NCI-H748 (cell line): ENCODE measurements at regions not wholly inside any gene's neighbourhood (a gene's known extent, or its start where the extent isn't known, plus 50 kb on each side); places are given as distances from the start of the nearest gene placed in this dataset.

Source experiments
- DNase-seq: peaks from one replicate; lab custom pipeline; 2025; ENCODE audit not compliant: unreplicated experiment; lab: John Stamatoyannopoulos, UW

DNA sequence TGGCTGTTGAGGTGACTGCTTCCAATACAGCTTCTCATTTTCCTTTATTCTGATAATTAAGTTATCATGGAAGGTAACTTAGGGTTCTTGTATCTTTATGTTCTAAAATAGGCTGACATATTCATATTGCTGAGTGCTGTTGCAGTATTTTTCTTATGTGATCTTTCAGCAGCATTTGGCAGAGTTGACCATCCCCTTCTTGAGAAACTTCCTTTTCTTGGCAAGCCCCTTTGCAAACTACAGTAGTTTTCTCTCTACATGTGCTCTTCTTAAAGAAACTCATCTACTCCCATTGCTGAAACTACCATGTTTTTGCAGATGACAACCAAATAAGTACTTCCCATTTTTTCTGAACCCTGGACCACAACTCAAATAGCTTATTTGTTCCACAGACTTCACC is 476.5 kb upstream of the TRIB2 start:
- no peak for DNase-seq

DNA sequence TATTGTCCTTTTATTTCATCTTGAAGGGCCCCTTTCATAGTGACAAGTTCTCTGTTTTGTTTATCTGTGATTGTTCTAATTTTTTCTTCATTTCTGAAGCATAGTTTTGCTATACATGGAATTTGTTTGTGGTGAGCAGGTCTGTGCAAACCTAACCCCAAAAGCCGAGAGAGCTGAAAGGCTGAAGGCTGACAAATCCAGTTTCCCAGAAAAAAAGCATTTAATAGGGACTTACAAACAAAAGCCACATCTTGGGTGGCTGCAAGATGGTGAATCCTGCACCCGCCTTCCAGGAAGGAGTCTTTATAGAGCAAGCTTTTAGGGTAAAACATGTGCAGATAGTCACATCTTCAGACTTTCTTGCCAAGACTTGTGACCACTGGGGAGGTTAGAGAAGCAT is 473.4 kb upstream of the TRIB2 start:
- no peak for DNase-seq

DNA sequence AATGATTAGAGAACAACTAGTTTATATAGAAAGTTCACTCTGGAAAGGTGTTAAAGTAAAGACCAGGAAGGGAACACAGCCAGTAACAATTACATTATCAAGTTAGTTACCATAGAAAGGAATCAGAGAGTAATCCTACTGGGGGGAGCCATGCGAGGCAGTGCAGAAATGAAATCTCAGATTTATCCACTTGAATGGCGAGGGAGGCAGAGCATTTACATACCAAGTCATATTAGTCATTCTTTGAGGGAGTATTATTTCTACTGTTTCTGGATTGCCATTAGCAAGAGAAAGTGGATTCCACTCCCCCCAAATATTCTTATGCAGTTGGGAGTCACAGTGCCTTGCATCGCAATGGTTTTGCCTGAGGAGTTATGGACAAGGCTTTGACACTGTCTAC is 472.7 kb upstream of the TRIB2 start:
- no peak for DNase-seq

DNA sequence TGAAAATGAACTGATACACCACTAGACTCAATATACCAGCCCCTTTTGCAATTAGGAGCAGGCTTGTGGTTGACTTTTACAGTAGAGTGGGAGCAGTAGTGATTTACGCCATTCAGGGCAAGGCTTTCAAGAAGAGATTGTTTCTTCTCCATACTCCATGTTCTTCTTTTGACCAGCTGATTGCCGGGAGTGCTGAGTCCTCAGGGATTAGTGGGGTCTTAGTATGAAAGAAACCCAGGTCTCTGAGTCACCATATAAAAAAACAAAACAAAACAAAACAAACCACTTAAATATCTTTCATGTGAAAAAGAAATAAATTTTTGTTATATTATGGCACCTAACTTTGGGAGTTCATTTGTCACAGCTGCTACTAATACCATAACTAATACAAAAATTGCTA is 465.6 kb upstream of the TRIB2 start:
- no peak for DNase-seq

DNA sequence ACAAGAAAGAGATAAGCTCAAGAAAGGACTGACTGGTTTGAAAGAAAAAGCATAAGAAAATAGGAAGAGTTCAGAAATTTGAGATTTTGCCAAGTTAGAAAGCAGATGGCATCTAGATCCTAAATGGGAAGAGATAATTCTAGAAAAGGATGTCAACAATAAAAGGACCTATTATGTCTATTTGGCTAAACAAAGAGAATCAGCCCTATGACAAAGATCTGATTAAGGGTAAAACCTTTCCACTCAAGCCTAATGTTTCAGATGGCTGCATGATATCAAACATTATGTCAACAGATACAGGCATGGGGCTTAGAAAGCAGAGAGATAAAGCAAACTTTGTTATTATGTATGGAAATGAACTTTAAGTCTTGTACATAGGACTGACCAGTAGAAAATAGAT is 465.0 kb upstream of the TRIB2 start:
- DNase-seq = peak; percentile 32

DNA sequence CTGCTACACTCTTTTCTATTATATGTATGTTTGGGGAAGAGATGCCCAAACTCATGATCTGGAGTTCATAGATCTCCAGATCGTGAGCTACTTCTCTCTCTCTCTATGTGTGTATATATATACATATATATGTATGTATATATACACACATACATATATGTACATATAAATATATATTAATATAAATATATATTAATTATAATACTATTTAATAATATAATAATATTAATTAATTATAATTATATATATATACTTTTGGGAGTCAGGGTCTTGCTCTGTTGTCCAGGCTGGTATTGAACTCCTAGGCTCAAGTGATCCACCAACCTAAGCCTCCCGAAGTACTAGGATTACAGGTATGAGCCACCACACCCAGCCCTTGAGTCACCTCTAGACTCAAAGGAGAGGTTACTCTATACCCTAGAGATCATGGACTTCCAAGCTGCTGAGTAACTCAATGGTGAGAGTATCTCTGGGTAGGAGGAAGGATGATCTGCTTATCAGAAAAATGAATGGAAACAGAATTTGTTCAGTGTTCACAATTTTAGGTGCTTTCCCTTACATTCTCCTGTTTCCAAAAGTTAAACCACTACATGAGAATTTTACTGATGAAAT is 463.5 kb upstream of the TRIB2 start:
- DNase-seq = no peak

DNA sequence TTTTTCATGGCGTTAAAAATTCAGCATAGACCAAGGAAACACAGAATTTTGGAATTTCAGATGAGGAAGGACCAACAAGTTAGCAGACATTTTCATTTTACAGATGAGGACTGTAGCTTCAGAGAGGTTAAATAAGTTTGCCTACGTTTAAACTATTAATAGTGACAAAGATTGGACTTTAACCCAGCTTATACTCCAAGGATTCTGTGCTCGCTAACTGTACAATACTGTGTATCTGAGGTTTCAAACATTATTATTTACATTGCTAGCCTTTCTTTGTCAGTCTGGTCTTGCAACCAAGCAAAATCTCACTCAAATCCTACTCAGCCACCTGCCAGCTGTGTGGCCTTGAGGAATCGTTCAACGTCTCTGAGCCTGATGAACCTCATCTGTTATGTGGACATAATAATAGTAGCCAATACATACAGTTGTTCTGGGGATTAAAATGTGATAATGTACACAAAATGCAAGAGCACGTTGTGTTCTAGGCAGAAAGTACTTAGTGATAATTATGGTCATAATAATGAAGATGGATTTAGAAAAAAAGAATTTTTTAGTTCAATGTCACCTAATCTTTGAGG is 462.4 kb upstream of the TRIB2 start:
- no peak for DNase-seq

DNA sequence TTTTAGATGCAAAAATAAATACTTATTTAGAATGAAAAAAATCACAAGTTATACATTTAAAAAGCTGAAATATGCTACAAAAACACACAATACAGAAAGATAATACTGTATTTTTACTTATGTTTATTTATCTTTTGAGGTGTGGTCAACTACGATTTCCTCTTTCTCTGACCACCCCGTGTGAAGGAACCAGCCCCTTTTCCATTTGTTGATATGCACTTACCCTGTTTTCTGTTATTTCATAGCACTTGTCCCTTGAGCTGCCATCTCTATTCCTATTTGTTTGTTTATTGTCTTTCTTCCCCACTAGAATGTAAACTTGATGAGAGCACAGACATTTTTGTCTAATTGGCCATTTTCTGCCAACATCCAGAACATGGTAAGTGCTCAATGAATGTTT is 460.5 kb upstream of the TRIB2 start:
- no peak for DNase-seq

DNA sequence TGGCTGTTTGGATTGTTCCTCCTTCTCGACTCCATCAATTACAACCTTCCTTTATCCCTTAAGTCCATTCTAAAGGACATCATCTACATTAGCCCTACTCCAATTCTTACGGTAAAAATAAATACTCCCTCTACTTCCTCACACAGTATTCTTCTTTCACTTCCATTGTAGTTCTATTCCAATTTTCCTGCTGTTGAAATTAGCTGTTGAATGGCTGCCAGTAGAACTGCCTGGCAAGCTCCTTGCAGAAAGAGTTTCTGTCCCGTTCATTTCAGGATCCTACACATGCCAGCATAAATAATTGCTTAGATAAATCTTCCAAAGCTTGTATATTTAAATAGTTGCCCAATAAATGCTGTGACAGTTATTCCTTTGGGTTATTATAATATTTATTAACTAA is 459.3 kb upstream of the TRIB2 start:
- no peak for DNase-seq

DNA sequence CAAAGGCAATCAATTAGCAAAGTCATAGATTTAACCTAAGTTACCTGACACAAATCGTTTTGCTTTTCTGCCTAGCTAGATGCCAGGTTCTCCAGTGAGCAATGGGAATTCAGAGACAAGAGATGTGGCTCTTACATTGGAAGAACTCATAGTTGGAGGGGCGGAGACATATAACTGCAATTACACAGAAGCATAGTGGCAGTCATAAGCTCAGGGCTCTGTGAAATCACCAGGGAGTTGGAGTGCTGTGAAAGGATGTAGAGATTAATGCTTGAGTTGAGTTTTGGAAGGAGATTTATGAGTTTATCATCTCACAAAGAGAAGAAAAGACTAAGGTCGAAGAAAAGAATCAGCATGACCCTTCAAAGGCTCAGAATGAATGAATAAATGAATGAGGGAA is 457.2 kb upstream of the TRIB2 start:
- no peak for DNase-seq

DNA sequence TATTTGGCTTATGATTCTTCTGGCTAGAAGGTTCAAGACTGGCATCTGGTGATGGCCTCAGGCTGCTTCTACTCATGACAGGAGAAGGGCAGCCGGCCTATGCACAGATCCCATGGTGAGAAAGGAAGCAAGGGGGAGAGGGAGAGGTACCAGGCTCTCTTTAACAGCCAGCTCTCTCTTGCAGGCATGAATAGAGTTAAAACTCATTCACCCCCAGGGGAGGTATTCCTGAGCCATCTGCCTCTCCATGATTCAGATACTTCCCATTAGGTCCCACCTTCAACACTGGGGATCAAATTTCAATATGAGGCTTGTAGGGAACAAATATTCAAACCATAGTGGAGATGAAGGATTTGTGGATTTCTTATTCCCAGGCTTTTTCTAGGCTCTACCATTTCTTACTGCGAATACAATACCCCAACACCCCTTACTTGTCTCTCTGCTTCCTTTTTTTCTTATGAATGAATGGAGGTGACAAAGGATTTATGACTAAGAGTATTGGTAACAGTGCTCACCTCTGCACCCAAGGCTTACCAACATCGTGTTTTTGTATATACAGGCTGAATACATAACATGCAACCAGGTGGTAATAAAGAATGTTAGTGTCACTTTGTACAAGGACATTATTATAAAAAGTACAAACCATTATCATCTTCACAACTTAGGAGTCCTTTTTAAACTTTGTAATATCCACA is 454.6 kb upstream of the TRIB2 start:
- DNase-seq = peak; percentile 74

DNA sequence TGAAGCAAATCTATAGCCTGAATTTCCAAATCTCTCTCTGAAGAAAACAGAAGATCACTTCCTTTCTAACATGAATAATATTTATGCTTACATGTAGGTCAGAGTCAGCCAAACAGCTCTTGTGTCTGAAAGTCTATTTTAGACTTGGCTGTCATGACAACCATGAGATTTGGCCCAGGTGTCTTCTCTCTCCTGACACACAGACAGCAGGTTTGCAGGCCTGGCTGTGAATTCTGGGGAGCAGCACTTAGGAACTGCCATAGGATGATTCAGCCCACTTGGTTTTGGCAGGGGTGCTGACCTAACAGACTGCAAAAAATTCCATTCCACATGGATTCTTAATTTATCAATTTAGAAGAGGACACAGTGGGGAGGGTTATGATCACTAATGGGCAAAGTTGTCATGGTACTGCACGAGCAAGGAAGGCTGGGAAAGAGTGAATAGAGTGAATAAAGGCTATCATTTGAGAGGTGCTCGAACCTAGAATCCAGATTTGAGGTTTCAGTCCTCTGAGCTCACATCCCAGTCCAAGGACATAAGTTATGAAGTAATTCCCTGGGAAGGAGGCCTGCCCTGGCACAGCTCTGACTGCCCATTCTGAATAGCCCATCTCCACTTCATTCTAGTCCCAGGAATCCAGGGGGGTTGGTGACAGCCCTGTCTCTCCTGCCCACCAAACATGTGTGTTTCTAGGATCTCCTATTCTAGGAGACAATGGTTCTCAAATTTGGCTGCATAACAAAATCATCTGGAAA is 453.9 kb upstream of the TRIB2 start:
- peak; percentile 43 for DNase-seq

DNA sequence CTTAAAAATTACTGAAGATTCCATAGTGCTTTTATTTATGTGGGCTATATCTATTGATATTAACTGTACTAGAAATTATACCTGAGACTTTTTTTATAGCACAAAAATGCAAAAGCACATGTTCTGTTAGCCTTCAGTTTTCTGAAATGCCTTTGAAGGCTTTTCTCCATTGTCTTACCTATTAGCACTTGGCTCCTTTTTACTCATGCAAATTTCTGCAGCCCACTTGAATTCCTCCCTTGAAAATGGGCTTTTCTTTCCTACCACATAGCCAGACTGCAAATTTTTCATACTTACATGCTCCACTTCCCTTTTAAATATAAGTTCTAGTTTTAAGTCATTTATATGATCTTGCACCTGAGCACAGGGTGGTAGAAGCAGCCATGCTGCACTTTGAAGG is 453.0 kb upstream of the TRIB2 start:
- DNase-seq = no peak

DNA sequence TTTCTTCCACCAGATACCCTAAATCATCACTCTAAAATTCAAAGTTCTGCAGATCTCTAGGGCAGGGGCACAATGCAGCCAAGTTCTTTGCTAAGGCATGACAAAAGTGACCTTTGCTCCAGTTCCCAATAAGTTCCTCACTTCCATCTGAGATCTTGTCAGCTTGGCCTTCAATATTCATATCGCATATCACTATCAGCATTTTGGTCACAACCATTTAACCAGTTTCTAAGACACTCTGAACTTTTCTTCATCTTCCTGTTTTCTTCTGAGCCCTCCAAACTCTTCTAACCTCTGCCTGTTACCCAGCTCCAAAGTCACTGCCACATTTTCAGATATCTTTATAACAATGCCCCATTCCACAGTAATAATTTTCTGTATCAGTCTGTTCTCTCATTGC is 452.6 kb upstream of the TRIB2 start:
- DNase-seq = no peak

DNA sequence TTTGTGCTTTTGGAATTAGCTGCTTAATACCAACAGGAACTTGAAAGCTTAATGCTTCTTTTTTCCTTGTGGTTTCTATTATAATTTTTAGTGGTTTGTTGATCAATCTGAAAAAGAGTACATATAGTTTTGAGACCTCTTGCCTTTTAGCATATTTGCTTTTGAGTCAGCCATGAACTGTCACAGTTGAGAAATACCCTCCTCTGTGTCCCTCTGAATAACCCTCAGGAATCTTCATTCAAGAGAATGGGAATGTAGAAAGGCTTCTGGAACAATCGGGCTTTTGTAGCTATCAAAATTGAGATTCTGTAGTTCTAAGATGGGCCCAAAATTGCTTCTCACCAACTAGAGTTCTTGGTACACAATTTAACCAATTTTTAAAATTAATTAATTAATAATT is 451.1 kb upstream of the TRIB2 start:
- no peak for DNase-seq

DNA sequence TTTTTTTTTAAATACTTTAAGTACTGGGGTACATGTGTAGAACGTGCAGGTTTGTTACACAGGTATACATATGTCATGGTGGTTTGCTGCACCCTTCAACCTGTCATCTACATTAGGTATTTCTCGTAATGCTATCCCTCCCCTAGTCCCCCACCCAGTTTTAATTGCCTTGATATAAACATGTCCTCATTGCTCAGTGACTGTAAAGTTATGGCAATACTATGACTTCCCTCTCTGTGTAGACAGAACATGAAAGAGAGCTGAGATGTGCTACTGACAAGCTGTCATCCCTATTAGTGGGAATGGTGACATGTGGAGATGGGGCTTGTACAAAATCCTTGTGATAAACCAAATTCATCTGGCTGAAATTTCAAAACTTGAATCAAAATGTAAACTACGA is 449.7 kb upstream of the TRIB2 start:
- no peak for DNase-seq

DNA sequence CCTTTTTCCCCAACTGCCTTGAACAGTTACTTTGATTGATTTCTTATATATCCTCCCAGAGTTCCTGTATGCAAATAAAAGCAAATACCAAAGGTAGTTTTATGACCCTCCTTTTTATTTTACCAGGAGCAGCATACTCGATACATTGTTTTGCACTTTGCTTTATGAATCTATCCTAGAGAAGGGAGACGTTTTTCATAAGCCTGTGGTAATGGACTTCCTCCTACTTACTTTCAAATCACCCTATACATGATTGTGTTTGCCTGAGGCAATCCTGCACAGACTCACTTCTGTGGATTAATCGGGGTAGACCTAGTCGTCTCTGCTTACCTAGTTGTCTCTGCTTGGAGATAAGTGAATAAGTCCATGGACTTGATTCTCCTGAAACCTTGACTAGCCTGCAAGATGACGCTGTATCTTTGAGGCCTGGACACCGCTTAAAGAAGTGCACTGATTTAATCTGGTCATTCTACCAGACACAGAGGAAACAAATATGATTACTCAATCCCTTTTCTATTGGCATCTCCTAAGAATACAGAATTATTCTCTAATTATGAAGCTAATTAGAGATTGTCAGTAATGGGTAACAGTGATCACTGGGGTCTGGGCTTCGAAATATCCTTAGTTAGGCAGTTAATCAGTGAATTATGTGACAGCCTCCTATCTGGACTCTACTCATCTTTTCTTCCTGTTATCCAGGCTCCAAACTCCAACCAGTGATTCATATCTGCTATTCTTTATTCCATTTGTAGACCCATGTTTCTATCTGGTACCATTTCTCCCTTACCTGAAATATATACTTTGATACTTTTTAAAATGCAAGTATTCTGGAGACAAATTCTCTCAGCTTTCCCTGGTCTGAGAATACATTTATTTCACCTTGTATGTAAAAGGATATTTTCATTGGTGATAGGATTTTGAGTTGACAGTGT is 447.4 kb upstream of the TRIB2 start:
- DNase-seq = no peak

DNA sequence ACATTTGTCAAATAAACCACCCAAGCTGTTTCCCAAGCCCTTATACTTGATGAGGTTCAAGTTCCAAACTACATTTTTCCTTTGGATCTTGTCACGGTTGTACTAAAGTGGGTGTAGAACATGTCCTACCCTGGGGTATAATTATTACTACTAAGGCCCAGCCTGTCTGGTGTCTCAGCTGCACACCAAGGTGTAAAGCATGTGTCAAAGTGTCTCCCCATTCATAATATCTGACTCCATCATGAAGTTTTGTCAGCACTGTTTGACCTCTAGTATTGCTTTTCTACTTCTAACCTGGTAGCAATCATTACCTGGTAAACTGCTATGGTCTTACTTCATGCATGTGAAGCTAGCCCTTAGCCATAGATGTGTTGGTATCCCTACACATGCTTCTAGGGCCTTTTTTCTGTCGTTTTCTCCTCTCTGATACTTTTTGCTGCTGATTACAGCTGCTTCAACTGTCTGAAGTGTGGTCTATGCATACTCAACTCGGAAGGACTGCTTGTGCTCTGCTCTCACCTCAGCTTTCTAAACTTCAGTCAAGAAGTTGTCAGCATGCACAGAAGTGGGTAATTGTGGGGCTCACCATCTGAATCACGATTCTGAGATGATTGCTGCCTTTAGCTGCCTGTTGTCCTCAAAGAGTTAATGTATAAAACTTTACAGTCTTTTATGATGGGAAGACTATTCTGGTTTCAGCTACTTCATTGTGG is 445.7 kb upstream of the TRIB2 start:
- no peak for DNase-seq

DNA sequence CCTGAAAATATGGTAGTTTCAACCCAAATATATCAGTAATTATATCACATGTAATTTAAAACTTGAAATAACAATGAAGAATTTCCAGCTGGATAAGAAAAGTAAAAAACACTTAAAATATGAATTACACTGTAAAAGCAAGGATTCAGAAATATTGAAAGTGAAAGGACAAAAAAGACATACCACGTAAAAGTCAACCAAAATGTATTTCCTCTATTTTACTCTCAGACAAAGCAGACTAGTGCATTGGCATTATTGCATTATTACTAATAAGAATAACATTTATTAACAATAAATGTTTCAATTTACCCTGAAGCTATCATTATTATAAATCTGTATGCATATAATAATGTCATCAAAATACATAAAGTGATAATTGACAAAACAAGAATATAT is 445.1 kb upstream of the TRIB2 start:
- DNase-seq = no peak

DNA sequence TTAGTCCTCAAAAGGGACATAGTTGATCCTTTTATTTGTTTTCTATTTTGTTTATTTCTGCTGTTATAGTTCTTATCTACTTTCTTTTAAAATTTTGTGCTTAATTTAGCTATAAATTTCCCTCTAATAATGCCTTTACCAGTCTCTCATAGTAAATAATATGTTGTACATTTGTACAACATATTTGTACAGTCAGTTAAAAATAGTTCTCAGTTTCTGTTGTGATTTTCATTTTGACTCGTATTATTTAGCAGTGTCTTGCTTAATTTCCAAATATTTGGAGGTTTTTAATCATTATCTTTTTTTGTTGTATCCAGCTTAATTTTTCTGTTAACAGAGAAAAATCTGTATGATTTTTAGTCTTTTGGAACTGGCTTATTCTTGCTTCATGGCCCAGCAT is 443.6 kb upstream of the TRIB2 start:
- DNase-seq = no peak
